Vagina (tissue), 2 donors: ENCODE measurements at regions not wholly inside any gene's neighbourhood (a gene's known extent, or its start where the extent isn't known, plus 50 kb on each side); places are given as distances from the start of the nearest gene placed in this dataset.

Source experiments
- POLR2A ChIP-seq, 2 donors: fragments of 450-650 bp; IDR thresholded peaks; one replicate each; pipeline ENCODE4 v1.6.1; 2017; ENCODE audit warnings: antibody characterized with exemption in 2 of 2, mild to moderate bottlenecking in 2 of 2, moderate library complexity in 2 of 2
- TF ChIP-seq, protein P1 (sequence below), 3 experiments: fragments of 450-650 bp in 2 of 3; fragments of 200-600 bp in 1 of 3; sonication (generic) in 1 of 3; IDR thresholded peaks; one replicate each; pipeline ENCODE4 v1.5.1; 2017 to 2019; ENCODE audit warnings: antibody characterized with exemption in 3 of 3, mild to moderate bottlenecking in 2 of 3, moderate library complexity in 2 of 3

DNA sequence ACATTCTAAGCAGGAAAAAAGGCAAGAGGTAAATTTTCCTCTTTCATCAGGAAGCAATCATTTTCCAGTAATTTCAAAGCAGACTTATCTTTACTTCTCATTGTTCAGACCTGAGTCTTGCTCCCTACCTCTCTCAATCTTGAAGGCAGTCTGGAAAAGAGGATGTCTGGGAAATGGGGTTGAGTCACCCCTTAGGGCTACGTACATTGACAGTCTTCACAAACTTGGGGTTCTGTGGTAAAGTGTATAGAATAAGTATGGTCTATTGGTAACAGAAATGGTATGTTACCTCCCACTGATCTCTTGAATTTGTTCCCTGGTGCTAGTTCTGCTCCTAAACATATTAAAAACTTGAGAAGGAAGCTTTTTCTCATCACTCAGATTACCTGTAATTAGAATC lies 361.3 kb downstream of the SS18 start:
- TF ChIP-seq, protein P1, sequence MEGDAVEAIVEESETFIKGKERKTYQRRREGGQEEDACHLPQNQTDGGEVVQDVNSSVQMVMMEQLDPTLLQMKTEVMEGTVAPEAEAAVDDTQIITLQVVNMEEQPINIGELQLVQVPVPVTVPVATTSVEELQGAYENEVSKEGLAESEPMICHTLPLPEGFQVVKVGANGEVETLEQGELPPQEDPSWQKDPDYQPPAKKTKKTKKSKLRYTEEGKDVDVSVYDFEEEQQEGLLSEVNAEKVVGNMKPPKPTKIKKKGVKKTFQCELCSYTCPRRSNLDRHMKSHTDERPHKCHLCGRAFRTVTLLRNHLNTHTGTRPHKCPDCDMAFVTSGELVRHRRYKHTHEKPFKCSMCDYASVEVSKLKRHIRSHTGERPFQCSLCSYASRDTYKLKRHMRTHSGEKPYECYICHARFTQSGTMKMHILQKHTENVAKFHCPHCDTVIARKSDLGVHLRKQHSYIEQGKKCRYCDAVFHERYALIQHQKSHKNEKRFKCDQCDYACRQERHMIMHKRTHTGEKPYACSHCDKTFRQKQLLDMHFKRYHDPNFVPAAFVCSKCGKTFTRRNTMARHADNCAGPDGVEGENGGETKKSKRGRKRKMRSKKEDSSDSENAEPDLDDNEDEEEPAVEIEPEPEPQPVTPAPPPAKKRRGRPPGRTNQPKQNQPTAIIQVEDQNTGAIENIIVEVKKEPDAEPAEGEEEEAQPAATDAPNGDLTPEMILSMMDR (IDR thresholded peaks at IDR 0.05) = no peak
- no peak for TF ChIP-seq POLR2A (IDR thresholded peaks at IDR 0.05)
